GM21526 (cell line): ENCODE measurements at regions not wholly inside any gene's neighbourhood (a gene's known extent, or its start where the extent isn't known, plus 50 kb on each side); places are given as distances from the start of the nearest gene placed in this dataset.
"Not testable (repeated sequence)": the region's sequence is repeated elsewhere in the genome, so short reads cannot be mapped to it uniquely, and the experiment has no call there.

ENCODE experiments used
- ATAC-seq: cut with Tn5 transposase; IDR thresholded peaks from one replicate; pipeline ENCODE4 v1.9.1; 2021; ENCODE audit warnings: moderate library complexity; ENCODE audit not compliant: unreplicated experiment, low FRiP score

GRCh38 chr9:11135851-11136250 is 523.0 kb upstream of the PTPRD start:
- ATAC-seq = no peak

GRCh38 chr9:11141357-11141756 is 528.6 kb upstream of the PTPRD start:
- ATAC-seq = no peak

DNA sequence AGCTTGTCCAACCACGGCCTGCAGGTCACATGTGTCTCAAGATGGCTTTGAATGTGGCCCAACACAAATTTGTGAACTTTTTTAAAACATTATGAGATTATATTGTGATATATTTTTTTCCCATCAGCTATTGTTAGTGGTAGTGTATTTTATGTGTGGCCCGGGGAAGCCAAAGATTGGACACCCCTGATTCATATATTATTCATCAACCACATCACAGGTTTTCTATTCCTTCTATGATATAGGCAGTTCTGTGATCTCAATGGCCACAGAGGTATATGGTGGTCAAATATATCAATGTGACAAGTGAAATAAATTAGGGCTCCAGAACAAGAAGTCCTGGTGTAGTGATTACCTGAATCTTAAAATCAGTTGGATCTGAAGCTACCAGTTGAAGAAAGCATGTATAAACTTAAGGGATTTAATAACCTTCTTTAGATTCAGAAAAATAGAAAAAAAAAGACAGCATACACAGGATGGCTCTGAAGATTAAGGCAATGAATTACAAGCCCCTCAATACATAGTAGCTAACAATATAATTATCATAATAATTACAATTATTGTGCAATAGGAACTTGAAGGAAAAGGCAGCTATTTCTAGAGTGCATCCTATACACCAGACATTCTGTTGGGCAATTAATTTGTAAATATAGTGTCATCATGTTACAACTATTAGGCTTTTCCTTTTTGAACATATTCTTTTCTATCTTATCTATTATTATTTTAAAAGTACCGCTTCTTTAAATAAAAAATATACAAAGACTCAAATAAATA is 530.4 kb upstream of the PTPRD start:
- ATAC-seq = no peak

DNA sequence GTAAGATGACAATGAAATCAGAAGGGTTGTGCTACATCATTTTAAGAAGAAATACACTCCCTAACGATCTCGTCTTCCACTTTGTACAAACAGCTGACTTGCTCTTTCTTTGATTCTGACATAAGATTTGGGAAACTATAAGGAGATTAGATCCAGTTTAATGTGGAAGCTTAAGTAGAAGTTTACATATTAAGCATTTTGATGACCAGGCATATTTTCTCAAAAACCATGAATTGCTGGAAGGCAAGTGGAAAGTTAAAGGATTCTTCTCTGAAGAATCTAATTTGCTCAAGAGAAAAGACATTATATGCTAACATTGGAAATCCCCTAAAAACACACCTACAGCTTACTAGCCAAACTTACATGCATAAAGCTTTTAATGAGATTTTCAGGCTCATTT is 531.9 kb upstream of the PTPRD start:
- ATAC-seq = no peak

DNA sequence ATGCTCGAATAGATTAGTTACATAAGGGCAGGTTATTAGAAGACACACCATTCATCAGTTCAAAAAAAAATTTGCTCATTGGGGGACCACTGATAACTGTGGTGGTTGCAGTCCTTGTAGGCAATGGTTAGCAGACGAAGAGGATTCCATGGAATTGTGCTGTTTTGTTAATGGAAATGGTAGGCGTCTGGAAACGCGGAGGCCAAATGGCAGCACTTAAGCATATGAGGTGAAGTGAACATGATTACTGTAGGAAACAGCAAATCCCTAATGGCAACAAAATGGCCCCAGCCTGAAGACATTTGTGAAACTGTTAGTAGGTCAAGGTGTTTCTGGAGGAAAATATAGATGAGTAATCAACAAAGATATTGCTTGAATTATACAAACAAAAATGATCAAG is 535.4 kb upstream of the PTPRD start:
- no peak for ATAC-seq

- no peak for ATAC-seq
These were observed 536.3 kb upstream of the PTPRD start for GRCh38 chr9:11149065-11149464.

DNA sequence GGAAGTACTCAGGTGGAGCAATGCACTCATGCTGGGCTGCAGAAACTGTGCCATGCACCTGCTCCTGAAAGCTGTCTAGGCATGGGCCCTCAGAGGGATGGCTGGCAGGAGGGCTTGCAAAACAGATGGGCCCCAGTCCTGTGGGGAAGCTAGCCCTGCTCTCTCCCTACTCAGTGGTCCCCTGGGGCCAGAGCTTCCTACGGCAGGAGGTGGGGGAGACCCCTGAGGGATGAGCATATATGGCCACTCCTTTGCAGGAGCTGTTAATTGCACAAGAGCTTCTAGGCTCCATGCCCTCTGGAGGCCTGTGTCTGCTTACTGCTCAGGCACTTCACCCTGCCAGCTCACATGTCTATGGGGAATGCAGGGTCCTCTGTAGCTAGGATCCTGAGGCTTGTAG is 545.3 kb upstream of the PTPRD start:
- ATAC-seq = no peak

GRCh38 chr9:11158676-11159075 is 545.9 kb upstream of the PTPRD start:
- ATAC-seq = no peak

- no peak for ATAC-seq
These were observed 546.6 kb upstream of the PTPRD start for GRCh38 chr9:11159318-11159862.

DNA sequence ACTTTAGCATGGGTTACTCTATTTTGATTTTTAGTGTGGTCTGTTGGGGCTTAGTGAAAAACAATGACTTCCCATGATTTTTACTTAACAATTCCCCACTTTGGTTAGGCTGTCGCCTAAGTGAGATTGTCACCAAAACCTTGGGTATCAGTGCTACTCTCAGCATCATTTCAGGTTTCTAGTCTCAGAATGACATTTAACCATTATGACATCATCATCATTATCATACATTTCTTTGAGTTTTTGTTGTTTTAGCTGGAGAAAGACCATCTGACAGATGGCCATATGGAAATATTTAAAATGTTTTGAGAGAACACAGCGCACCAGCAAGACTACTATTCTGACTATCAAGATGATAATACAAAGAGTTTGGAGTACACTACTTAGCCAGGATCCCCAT is 551.0 kb upstream of the PTPRD start:
- no peak for ATAC-seq

DNA sequence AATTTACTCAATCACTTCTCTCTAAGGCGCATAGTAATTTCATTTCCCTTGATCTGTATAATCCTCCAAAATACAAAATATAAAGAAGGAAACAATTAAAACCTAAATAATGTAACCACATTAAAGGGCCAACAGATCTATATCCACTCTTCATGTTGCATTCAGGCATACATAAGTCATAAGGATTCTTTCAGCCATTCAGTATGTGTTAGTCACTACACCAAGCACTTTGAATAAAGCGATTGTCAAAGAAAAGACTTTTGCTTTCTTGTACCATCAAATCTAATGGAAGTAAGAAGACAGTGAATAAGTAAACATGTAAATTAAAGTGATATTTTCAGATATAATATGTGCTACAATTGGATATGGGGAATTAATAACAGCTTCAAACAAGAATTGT is 569.2 kb upstream of the PTPRD start:
- ATAC-seq = no peak

GRCh38 chr9:11190719-11191118 is 577.9 kb upstream of the PTPRD start:
- ATAC-seq = no peak

- ATAC-seq = no peak
These were observed 580.2 kb upstream of the PTPRD start for GRCh38 chr9:11192993-11193392.

GRCh38 chr9:11194246-11194645 is 581.4 kb upstream of the PTPRD start:
- no peak for ATAC-seq

DNA sequence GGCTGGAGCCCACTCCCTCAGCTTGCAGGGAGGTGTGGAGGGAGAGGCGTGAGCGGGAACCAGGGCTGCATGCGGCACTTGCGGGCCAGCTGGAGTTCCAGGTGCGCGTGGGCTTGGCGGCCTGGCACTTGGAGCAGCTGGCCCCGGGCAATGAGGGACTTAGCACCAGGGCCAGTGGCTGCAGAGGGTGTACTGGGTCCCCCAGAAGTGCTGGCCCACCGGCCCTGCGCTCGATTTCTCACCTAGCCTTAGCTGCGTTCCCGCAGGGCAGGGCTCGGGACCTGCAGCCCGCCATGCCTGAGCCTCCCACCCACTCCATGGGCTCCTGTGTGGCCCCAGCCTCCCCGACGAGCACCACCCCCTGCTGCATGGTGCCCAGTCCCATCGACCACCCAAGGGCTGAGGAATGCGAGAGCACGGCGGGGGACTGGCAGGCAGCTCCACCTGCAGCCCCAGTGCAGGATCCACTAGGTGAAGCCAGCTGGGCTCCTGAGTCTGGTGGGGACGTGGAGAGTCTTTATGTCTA is 584.1 kb upstream of the PTPRD start:
- not testable (repeated sequence) for ATAC-seq

DNA sequence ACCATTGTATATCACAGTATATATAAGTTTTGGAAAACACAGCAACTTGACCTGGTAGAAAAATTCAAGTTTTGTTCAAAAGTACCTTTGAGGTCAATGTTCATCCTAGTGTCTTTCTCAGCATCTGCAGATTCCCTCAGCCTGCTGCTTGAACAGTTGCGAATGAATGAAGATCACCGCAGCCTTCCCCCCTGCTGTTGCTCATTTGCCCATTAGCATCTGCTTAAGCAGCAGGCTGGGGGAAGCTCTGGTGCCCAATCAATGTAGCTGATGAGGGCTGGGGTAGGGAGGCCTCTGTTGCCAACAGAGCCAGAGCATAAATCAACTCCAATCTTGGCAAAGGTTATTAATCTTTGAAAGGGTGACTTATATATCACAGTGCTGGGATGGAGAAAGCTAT is 586.5 kb upstream of the PTPRD start:
- ATAC-seq = no peak

- ATAC-seq = no peak
These were observed 591.7 kb upstream of the PTPRD start for GRCh38 chr9:11204521-11204920.

- no peak for ATAC-seq
These were observed 594.1 kb upstream of the PTPRD start for GRCh38 chr9:11206925-11207324.

DNA sequence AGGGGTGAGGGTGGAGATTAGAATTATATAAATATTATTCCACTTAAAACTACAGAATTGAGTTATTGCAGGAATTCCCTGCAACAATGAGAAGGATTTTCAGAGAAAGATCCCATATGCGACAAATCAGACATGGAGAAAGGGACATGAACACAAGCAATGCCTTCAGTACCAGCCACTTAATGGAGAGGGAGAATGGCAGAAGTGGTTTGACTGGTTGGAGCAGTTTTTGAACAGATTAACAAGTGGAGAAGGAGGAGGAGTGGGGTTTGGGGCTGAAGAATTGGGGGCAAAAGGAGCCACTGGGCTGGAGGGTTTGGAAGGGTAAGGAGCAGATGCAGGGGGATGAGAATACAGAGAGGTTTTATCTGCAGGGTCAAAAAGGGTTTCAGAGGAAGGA is 620.9 kb upstream of the PTPRD start:
- ATAC-seq = no peak

DNA sequence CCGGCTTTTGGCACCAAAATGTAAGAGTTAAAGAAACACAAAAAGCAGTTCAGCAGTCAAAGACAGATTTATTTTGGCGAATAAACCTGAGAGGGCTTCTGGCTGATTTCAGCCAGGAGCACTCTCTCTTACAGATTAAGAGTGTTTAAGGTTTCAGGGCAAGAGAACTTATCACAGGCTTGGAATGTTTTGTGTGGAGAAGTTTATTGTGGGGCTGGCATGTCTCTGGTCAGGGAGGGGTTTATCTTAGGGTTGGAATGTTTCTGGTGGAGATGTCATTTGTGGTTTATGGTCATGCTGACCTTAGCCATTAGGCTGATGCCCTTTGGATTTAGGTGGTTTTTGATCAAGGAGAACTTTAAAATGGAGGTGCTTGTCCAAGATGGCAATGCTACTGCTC is 622.3 kb upstream of the PTPRD start:
- ATAC-seq = no peak

DNA sequence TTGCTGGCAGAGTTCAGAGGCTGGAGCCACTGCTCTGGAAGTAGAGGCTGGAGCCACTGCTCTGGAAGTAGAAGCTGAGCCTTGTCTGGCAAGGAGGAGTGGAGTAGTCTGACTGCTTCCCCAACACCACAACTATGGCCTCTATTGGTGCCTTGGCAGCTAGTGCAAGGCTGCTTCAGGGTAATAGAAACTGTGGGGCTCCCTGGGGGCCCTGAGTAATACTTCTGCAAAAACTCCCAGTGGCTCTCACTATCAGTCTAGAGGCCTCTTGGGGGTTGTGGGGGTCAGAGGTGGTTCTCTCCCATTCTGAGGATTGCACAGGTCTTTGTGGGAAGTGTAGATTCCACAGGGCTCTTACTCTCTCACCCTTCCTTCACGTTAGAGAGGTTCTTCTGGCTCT is 629.0 kb upstream of the PTPRD start:
- ATAC-seq = no peak

- no peak for ATAC-seq
These were observed 645.2 kb upstream of the PTPRD start for GRCh38 chr9:11257992-11258391.
